AG09309 (cell line): ENCODE measurements at regions not wholly inside any gene's neighbourhood (a gene's known extent, or its start where the extent isn't known, plus 50 kb on each side); places are given as distances from the start of the nearest gene placed in this dataset.

Experiments used
- DNase-seq: peaks from one replicate; pipeline ENCODE4 v3.0.0-alpha.2; 2010; ENCODE audit warnings: low read depth
- H3K4me3 ChIP-seq: 2 replicates; pipeline ENCODE4 v1.5.1; 2011; ENCODE audit warnings: mild to moderate bottlenecking, low read depth, low read length, moderate library complexity; ENCODE audit not compliant: control insufficient read depth
- TF ChIP-seq, protein P1 (sequence below): IDR thresholded peaks from 2 replicates; pipeline ENCODE4 v1.5.1; 2011; ENCODE audit warnings: mild to moderate bottlenecking, low read depth, low read length, inconsistent platforms; ENCODE audit not compliant: insufficient read depth, control insufficient read depth; ENCODE audit errors: missing control alignments

DNA sequence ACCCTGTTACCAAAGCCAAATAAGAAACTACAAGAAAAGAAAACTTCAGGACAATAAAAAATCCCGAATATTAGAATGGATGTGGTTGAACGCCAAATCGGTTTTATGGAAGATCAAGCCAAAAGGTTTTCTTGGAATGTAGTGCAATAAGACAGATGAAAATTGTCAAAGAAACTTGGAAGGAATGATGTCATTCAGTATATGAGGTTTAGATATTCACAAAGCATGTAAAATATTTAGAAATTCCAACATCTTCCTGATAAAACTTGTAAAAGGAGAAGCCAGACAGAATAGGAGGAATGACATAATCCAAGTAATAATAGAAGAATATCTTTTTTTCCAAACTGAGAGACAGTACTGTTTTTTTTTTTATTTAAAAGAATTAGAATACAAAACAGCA lies 130.3 kb upstream of the ZPLD1 start:
- no peak overlapping the region for H3K4me3 ChIP-seq
- no peak for DNase-seq
- TF ChIP-seq, protein P1, sequence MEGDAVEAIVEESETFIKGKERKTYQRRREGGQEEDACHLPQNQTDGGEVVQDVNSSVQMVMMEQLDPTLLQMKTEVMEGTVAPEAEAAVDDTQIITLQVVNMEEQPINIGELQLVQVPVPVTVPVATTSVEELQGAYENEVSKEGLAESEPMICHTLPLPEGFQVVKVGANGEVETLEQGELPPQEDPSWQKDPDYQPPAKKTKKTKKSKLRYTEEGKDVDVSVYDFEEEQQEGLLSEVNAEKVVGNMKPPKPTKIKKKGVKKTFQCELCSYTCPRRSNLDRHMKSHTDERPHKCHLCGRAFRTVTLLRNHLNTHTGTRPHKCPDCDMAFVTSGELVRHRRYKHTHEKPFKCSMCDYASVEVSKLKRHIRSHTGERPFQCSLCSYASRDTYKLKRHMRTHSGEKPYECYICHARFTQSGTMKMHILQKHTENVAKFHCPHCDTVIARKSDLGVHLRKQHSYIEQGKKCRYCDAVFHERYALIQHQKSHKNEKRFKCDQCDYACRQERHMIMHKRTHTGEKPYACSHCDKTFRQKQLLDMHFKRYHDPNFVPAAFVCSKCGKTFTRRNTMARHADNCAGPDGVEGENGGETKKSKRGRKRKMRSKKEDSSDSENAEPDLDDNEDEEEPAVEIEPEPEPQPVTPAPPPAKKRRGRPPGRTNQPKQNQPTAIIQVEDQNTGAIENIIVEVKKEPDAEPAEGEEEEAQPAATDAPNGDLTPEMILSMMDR = no peak

DNA sequence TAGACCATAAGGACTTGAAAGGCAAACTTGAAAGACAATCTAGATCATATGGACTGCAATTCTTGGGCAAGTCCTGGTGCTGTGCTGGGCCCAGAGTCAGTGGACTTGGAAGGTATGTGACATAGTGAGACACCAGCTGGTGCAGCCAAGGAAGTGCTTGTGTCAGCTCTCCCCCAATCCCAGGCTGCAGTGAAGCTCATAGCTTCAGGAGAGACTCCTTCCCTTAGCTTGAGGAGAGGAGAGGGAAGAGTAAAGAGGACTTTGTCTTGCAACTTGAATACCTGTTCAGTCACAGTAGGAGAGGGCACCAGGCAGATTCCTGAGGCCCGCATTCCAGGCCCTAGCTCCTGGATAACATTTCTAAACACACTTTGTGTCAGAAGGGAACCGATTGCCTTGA lies 127.4 kb upstream of the ZPLD1 start:
- no peak for DNase-seq
- TF ChIP-seq, protein P1 = no peak
- H3K4me3 ChIP-seq = no peak overlapping the region

- DNase-seq = no peak
- H3K4me3 ChIP-seq = no peak overlapping the region
- TF ChIP-seq, protein P1 = no peak
Observed at GRCh38 chr3:102329066-102329465, 105.7 kb upstream of the ZPLD1 start.

DNA sequence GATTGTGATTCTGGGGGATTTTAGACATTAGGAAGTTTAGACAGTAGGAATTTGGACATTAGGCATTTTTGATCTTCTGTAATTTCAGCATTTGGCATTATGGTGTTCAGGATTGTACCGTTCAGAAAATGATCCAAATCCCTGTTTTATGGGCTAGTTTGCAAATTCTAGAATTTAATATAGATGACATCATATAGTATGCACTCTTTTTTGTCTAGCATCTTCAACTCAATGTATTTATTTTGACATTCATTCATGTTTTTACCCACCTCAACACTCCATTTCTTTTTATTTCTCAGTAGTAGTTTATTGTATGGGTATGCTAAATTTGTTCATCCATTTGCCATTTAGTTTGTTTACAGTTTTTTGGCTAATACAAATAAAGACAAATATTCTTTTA lies 105.3 kb upstream of the ZPLD1 start:
- DNase-seq = no peak
- TF ChIP-seq, protein P1 = no peak
- no peak overlapping the region for H3K4me3 ChIP-seq

DNA sequence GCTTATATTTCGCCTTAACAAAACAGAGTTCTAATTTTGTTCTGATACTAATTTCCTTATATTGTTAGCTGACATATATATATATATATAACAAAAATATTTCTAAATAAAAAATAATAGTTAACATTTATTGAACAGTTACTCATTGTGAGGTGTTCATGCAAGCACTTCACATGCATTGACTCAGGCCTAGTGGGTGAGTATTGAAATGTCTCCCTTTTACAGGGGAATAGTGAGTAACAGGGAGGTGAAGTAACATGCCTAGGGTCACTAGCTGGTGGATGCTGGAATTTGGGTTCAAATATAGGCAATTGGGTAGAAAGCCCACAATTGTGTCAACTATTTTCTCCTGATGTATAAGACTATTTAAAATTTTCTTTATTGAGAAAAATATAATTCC lies 102.6 kb upstream of the ZPLD1 start:
- no peak overlapping the region for H3K4me3 ChIP-seq
- DNase-seq = no peak
- TF ChIP-seq, protein P1 = no peak

GRCh38 chr3:102332934-102333333 lies 101.9 kb upstream of the ZPLD1 start:
- TF ChIP-seq, protein P1 = no peak
- H3K4me3 ChIP-seq = no peak overlapping the region
- no peak for DNase-seq

GRCh38 chr3:102336130-102336529 lies 98.7 kb upstream of the ZPLD1 start:
- TF ChIP-seq, protein P1 = no peak
- H3K4me3 ChIP-seq = no peak overlapping the region
- no peak for DNase-seq
